SK-N-SH (cell line): ENCODE measurements at regions not wholly inside any gene's neighbourhood (a gene's known extent, or its start where the extent isn't known, plus 50 kb on each side); places are given as distances from the start of the nearest gene placed in this dataset.

ENCODE experiments used
- CHD2 ChIP-seq: fragments of 150-350 bp; IDR thresholded peaks from 2 replicates; pipeline ENCODE4 v1.6.1; 2018; ENCODE audit warnings: low read length; ENCODE audit not compliant: partially characterized antibody
- EP300 ChIP-seq, 2 experiments: IDR thresholded peaks; 2 replicates each; pipeline versions ENCODE4 v1.4.0 to v1.6.1; 2012; ENCODE audit warnings: borderline replicate concordance in 1 of 2, low read depth in 1 of 2, low read length in 1 of 2
- EZH2phosphoT487 ChIP-seq: fragments of 200-600 bp; sonication (generic); IDR thresholded peaks from 2 replicates; pipeline ENCODE4 v1.6.1; 2017; ENCODE audit warnings: low read depth, mixed run types, mild to moderate bottlenecking, antibody characterized with exemption, moderate library complexity, borderline replicate concordance
- POLR2AphosphoS5 ChIP-seq: IDR thresholded peaks from 2 replicates; pipeline ENCODE4 v1.6.1; 2012; ENCODE audit warnings: low read depth, low read length
- TAF1 ChIP-seq: IDR thresholded peaks from 2 replicates; pipeline ENCODE4 v1.6.1; 2012; ENCODE audit warnings: low read depth, mild to moderate bottlenecking, low read length, moderate library complexity, borderline replicate concordance
- TF ChIP-seq, protein P1 (sequence below): fragments of 200-600 bp; sonication (generic); IDR thresholded peaks from 2 replicates; pipeline ENCODE4 v1.6.1; 2017; ENCODE audit warnings: antibody characterized with exemption, mild to moderate bottlenecking, moderate library complexity

DNA sequence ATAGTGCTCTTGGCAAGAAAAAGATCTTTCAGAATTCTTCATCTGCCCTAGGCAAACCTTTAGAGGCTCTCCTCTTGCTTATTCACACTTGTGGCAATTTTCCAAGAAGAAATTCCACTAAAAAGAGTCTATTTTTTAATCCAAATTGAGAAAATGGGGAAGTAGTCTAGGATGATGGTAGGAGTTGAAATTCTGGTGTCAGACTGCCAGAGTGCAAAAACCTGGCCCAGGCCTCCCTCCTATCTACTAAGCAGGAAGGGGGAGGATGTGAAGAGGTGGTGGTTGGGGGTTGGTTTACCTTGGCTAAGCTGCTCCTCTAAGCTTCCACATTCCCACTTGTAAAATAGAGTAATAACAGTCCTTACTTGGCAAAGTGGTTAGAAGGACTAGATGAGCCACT is 120.6 kb upstream of the KCNJ15 start:
- TF ChIP-seq POLR2AphosphoS5 (no peak), TAF1 (no peak), EZH2phosphoT487 (no peak), EP300 (IDR thresholded peaks at IDR 0.05; ENCODE audit: borderline replicate concordance in 1 of 2, low read depth in 1 of 2, low read length in 1 of 2) (no peak), CHD2 (no peak)
- TF ChIP-seq, protein P1, sequence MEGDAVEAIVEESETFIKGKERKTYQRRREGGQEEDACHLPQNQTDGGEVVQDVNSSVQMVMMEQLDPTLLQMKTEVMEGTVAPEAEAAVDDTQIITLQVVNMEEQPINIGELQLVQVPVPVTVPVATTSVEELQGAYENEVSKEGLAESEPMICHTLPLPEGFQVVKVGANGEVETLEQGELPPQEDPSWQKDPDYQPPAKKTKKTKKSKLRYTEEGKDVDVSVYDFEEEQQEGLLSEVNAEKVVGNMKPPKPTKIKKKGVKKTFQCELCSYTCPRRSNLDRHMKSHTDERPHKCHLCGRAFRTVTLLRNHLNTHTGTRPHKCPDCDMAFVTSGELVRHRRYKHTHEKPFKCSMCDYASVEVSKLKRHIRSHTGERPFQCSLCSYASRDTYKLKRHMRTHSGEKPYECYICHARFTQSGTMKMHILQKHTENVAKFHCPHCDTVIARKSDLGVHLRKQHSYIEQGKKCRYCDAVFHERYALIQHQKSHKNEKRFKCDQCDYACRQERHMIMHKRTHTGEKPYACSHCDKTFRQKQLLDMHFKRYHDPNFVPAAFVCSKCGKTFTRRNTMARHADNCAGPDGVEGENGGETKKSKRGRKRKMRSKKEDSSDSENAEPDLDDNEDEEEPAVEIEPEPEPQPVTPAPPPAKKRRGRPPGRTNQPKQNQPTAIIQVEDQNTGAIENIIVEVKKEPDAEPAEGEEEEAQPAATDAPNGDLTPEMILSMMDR = no peak
